Islet of Langerhans (tissue), 1 donor: ENCODE measurements at regions not wholly inside any gene's neighbourhood (a gene's known extent, or its start where the extent isn't known, plus 50 kb on each side); places are given as distances from the start of the nearest gene placed in this dataset.
A peak's percentile ranks its signal among the peaks of the same experiment; 100 is the strongest.
"Not testable (repeated sequence)": the region's sequence is repeated elsewhere in the genome, so short reads cannot be mapped to it uniquely, and the experiment has no call there.

Experiments used
- FAIRE-seq: peaks from one replicate; lab custom pipeline; 2011; peaks lifted over from hg19 to GRCh38; lab: Jason Lieb, UNC

GRCh38 chr9:90169490-90169889 is 473.1 kb downstream of the DIRAS2 start:
- peak; percentile 58 for FAIRE-seq

GRCh38 chr9:90173935-90174334 is 468.7 kb downstream of the DIRAS2 start:
- FAIRE-seq, result not testable (repeated sequence)

GRCh38 chr9:90174346-90174745 is 468.3 kb downstream of the DIRAS2 start:
- FAIRE-seq, result not testable (repeated sequence)

- FAIRE-seq, result no peak
Measured at GRCh38 chr9:90175257-90175656, 467.4 kb downstream of the DIRAS2 start.

GRCh38 chr9:90175865-90176264 is 466.8 kb downstream of the DIRAS2 start:
- no peak for FAIRE-seq

GRCh38 chr9:90176901-90177300 is 465.7 kb downstream of the DIRAS2 start:
- FAIRE-seq, result no peak

GRCh38 chr9:90180381-90180780 is 462.2 kb downstream of the DIRAS2 start:
- no peak for FAIRE-seq

- no peak for FAIRE-seq
Measured at GRCh38 chr9:90188656-90189055, 454.0 kb downstream of the DIRAS2 start.

GRCh38 chr9:90189306-90189705 is 453.3 kb downstream of the DIRAS2 start:
- no peak for FAIRE-seq

GRCh38 chr9:90192465-90192864 is 450.2 kb downstream of the DIRAS2 start:
- FAIRE-seq, result not testable (repeated sequence)

GRCh38 chr9:90198956-90199355 is 443.7 kb downstream of the DIRAS2 start:
- no peak for FAIRE-seq

- no peak for FAIRE-seq
Measured at GRCh38 chr9:90201766-90202165, 440.9 kb downstream of the DIRAS2 start.

- FAIRE-seq, result no peak
Measured at GRCh38 chr9:90204128-90204831, 438.3 kb downstream of the DIRAS2 start.

GRCh38 chr9:90213045-90213444 is 429.6 kb downstream of the DIRAS2 start:
- FAIRE-seq, result not testable (repeated sequence)

- no peak for FAIRE-seq
Measured at GRCh38 chr9:90219548-90220118, 423.0 kb downstream of the DIRAS2 start.

GRCh38 chr9:90221899-90222298 is 420.7 kb downstream of the DIRAS2 start:
- FAIRE-seq, result not testable (repeated sequence)

- not testable (repeated sequence) for FAIRE-seq
Measured at GRCh38 chr9:90226839-90227338, 415.7 kb downstream of the DIRAS2 start.

- not testable (repeated sequence) for FAIRE-seq
Measured at GRCh38 chr9:90233081-90233480, 409.5 kb downstream of the DIRAS2 start.

- no peak for FAIRE-seq
Measured at GRCh38 chr9:90240541-90240940, 402.1 kb downstream of the DIRAS2 start.

GRCh38 chr9:90245661-90246060 is 397.0 kb downstream of the DIRAS2 start:
- no peak for FAIRE-seq

- FAIRE-seq, result no peak
Measured at GRCh38 chr9:90249094-90249493, 393.5 kb downstream of the DIRAS2 start.

- no peak for FAIRE-seq
Measured at GRCh38 chr9:90251316-90251715, 391.3 kb downstream of the DIRAS2 start.

- no peak for FAIRE-seq
Measured at GRCh38 chr9:90256345-90256744, 386.3 kb downstream of the DIRAS2 start.
